H1 (cell line): ENCODE measurements at regions not wholly inside any gene's neighbourhood (a gene's known extent, or its start where the extent isn't known, plus 50 kb on each side); places are given as distances from the start of the nearest gene placed in this dataset.

Experiments
- ASH2L ChIP-seq: fragments of 200-600, 300-600 bp; sonication (generic); IDR thresholded peaks from one replicate; pipeline ENCODE4 v1.7.1; 2017; ENCODE audit warnings: low read length
- CHD2 ChIP-seq: IDR thresholded peaks from 2 replicates; pipeline ENCODE4 v1.6.1; 2012; ENCODE audit warnings: low read length, improper control_type of control experiment
- KDM1A ChIP-seq: fragments of 200-600, 300-600 bp; sonication (generic); IDR thresholded peaks from 2 replicates; pipeline ENCODE4 v1.7.1; 2016; ENCODE audit warnings: mild to moderate bottlenecking, low read length, borderline replicate concordance
- RAD21 ChIP-seq, 2 experiments: IDR thresholded peaks in 1 of 2; conservative IDR thresholded peaks in 1 of 2; 2 replicates each; pipeline ENCODE4 v1.6.1; 2011; ENCODE audit warnings: low read depth in 2 of 2, low read length in 2 of 2, improper control_type of control experiment in 1 of 2, inconsistent platforms in 1 of 2, mild to moderate bottlenecking in 1 of 2, moderate library complexity in 1 of 2
- SAP30 ChIP-seq: fragments of 300-600 bp; sonication (generic); IDR thresholded peaks from 2 replicates; pipeline ENCODE4 v1.7.1; 2012; ENCODE audit warnings: low read length, moderate library complexity, mild to moderate bottlenecking, inconsistent platforms; ENCODE audit not compliant: insufficient read depth, insufficient replicate concordance
- SP4 ChIP-seq: IDR thresholded peaks from 2 replicates; pipeline ENCODE4 v1.6.1; 2012; ENCODE audit warnings: low read length, inconsistent platforms

GRCh38 chrX:147850875-147851274 lies 60.8 kb upstream of the FMR1 start (continued):
- TF ChIP-seq CHD2, result no peak
- TF ChIP-seq KDM1A, result no peak
- no peak for TF ChIP-seq SP4
- no peak for TF ChIP-seq ASH2L
- TF ChIP-seq RAD21 (IDR thresholded peaks at IDR 0.05 in 1 of 2, conservative IDR thresholded peaks at IDR 0.05 in 1 of 2; ENCODE audit: low read depth in 2 of 2, low read length in 2 of 2), result no peak
- no peak for TF ChIP-seq SAP30
